ENCODE measurements at regions not wholly inside any gene's neighbourhood (a gene's known extent, or its start where the extent isn't known, plus 50 kb on each side); places are given as distances from the start of the nearest gene placed in this dataset.

DNA sequence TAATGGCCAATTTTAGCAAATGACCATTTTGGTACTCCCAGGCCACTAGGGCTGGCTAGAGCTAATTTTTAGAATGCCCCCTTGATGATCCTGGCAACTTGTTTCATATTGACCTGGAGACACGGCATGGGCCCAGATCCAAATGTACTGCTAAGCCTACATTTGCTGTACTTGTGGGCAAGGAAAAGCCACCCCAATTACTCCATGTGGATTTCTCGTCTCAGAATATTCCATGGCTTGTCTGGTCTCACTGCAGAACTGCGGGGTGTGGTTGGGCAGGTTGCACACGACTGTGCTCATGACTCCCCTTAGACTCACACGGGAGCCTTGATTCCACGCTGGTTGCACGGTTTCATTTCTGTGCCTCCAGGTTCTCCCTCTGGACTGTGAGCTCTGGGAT, 140.9 kb downstream of the RPLP1 start:
- TF ChIP-seq, protein P1, sequence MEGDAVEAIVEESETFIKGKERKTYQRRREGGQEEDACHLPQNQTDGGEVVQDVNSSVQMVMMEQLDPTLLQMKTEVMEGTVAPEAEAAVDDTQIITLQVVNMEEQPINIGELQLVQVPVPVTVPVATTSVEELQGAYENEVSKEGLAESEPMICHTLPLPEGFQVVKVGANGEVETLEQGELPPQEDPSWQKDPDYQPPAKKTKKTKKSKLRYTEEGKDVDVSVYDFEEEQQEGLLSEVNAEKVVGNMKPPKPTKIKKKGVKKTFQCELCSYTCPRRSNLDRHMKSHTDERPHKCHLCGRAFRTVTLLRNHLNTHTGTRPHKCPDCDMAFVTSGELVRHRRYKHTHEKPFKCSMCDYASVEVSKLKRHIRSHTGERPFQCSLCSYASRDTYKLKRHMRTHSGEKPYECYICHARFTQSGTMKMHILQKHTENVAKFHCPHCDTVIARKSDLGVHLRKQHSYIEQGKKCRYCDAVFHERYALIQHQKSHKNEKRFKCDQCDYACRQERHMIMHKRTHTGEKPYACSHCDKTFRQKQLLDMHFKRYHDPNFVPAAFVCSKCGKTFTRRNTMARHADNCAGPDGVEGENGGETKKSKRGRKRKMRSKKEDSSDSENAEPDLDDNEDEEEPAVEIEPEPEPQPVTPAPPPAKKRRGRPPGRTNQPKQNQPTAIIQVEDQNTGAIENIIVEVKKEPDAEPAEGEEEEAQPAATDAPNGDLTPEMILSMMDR (IDR thresholded peaks at IDR 0.05; ENCODE audit: low read depth, low read length) = no peak
- H3K9me3 ChIP-seq (ENCODE audit: control insufficient read depth, insufficient read depth, low read length) = no peaks in the 10 kb centered on the region; the same call in 1 of the 2 replicates
- H3K27ac ChIP-seq (ENCODE audit: low read depth, low read length) = no peak overlapping the region
- no peak for DNase-seq (ENCODE audit: low read depth, low spot score)
- no peak overlapping the region for H3K4me3 ChIP-seq (ENCODE audit: low read depth, low read length)
- H3K27me3 ChIP-seq (ENCODE audit: control insufficient read depth, insufficient read depth, low read length) = peaks cover 53% of the 10 kb centered on the region
- ChIA-PET POLR2A (no interaction called here), CTCF (interaction anchor here (0.5 to 0.6 kb wide), 2 partner anchors 20 to 1644 kb away, joined by 3 to 6 read pairs; no protein-coding TSS in a partner anchor)

DNA sequence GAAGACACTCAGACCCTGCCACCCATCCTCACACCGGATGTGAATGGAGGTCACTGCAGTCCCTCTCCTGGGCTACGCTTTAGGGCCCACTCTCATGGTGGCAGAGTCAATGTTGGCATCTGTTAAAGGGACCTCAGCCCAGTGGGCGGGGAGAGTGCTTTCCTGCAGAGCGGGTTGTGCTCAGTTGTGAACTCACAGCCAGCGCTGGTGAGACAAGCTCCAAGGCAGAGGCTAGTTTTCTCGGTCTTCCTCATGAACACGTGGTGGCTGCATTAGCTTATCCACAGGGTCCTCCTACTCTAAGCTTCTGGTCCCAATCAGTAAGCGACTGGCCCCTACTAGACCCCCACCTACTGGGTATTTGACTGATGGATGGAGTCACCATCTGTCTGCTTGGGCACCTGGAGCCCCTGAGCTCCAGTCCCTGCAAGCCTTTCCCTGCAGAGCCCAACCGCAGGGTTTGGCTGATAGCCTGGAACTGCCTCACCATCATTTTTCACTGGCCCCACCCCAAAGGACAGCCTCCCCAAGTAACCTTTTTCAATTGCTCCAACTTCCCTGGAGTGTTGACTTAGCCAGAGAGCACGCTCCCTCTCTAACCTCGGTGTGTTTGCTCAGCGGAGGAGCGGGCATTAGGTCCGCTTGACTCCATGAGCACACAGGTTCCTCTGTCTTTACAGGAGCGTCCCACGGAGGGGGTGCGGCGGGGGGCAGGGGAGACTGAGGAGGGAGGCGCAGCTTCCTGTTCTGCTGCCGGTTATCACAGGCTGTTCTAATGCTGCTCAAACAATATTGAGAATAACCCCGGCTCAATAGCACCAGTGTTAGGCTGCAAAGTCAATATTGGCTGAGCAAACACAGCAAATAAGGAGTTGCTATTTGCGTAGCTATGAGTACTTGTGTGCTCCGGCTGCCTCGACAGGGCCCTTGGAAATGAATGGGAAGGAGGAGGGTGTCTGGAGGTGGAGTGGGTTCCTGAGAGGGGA, 141.7 kb downstream of the RPLP1 start:
- H3K27ac ChIP-seq (ENCODE audit: low read depth, low read length) = no peak overlapping the region
- DNase-seq (ENCODE audit: low read depth, low spot score) = no peak
- POLR2A ChIA-PET = no interaction called here
- H3K9me3 ChIP-seq (ENCODE audit: control insufficient read depth, insufficient read depth, low read length) = no peaks in the 10 kb centered on the region; the same call in 1 of the 2 replicates
- H3K27me3 ChIP-seq (ENCODE audit: control insufficient read depth, insufficient read depth, low read length) = peaks cover 56% of the 10 kb centered on the region
- CTCF ChIA-PET = interaction anchor here (0.5 to 0.6 kb wide), 2 partner anchors 21 to 1645 kb away, joined by 3 to 6 read pairs; no protein-coding TSS in a partner anchor
- TF ChIP-seq, protein P1 (IDR thresholded peaks at IDR 0.05; ENCODE audit: low read depth, low read length) = no peak
- no peak overlapping the region for H3K4me3 ChIP-seq (ENCODE audit: low read depth, low read length)

DNA sequence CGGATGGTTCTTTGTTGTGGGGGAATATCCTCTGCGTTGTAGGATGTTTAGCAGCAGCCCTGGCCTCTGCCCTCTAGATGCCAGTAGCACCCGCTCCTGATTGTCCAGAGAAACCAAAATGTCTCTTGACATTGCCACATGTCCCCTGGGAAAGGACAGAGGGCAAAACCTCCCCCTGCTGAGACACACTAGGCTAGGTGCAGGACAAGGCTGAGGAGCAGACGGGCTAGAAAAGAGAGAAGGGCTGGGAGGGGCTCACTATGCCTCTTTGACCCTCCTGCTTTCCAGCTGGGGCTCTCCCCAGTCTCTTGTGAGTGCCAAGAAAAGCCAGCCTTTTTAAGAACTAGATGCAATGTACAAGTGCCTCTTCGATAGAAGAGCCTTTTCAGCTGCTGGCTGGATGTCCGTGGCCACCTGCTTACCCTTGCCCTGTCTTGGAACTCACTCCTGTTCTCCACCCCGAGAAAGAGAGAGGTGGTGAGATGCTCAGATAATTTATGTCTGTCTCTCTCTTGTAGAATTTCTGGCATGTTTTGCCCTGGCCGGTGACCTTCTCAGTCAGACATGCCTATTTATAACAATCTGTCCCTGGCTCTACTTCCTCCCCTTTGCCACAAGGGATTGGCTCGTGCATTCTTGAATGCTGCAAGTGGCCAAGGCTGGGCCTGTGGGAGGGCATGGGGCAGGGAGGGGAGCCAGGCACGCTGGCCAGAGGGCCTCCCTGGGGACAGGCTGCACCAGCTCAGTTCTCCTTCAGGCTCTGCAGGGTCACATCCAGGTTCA, 142.6 kb downstream of the RPLP1 start:
- ChIA-PET POLR2A (no interaction called here), CTCF (no interaction called here)
- Histone ChIP-seq H3K27ac (ENCODE audit: low read depth, low read length) (no peak overlapping the region), H3K27me3 (ENCODE audit: control insufficient read depth, insufficient read depth, low read length) (peaks cover 63% of the 10 kb centered on the region), H3K9me3 (ENCODE audit: control insufficient read depth, insufficient read depth, low read length) (no peaks in the 10 kb centered on the region; the same call in 1 of the 2 replicates), H3K4me3 (ENCODE audit: low read depth, low read length) (no peak overlapping the region)
- TF ChIP-seq, protein P1 (IDR thresholded peaks at IDR 0.05; ENCODE audit: low read depth, low read length) = no peak
- no peak for DNase-seq (ENCODE audit: low read depth, low spot score)

DNA sequence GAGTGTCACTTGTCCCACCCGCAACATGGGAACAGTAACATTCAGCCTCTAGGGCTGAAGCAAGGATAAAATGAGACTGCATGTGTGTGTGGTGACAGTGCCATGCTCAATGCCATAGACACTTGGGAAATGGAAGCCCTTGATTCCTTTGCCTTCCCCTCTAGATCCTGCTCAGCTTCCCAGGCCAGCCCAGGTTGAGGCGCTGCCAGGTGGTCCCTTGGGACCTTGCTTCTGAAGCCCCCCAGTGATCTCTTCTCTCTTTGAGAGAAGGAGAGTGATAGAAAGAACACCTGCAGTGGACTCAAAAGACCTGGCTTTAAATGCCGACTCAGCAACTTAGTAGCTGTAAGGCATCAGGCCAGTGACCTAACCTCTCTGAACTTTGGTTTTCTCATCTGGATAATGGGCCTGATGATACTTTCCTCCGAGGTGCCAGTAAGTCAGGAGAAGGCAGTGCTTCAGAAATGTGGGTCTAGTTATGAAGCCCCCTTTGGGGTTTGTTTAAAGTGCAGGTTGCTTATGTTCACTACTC, 144.5 kb downstream of the RPLP1 start:
- TF ChIP-seq, protein P1 (IDR thresholded peaks at IDR 0.05; ENCODE audit: low read depth, low read length) = no peak
- no peak for DNase-seq (ENCODE audit: low read depth, low spot score)
- POLR2A ChIA-PET = no interaction called here
- H3K27me3 ChIP-seq (ENCODE audit: control insufficient read depth, insufficient read depth, low read length) = peaks cover 64% of the 10 kb centered on the region
- no peaks in the 10 kb centered on the region; the same call in 1 of the 2 replicates for H3K9me3 ChIP-seq (ENCODE audit: control insufficient read depth, insufficient read depth, low read length)
- CTCF ChIA-PET = no interaction called here
- H3K4me3 ChIP-seq (ENCODE audit: low read depth, low read length) = no peak overlapping the region
- no peak overlapping the region for H3K27ac ChIP-seq (ENCODE audit: low read depth, low read length)

Measured in AG04450 (cell line).